GM18519 (cell line): ENCODE measurements at regions not wholly inside any gene's neighbourhood (a gene's known extent, or its start where the extent isn't known, plus 50 kb on each side); places are given as distances from the start of the nearest gene placed in this dataset.

Source experiments
- ATAC-seq: cut with Tn5 transposase; IDR thresholded peaks from one replicate; pipeline ENCODE4 v1.9.1; 2021; ENCODE audit warnings: mild to moderate bottlenecking, moderate library complexity; ENCODE audit not compliant: unreplicated experiment, low FRiP score

- ATAC-seq, result no peak
Measured at GRCh38 chr13:67650471-67650870, 420.3 kb upstream of the PCDH9 start.

GRCh38 chr13:67645874-67646467 is 415.8 kb upstream of the PCDH9 start:
- ATAC-seq, result no peak

- no peak for ATAC-seq
Measured at GRCh38 chr13:67643516-67644055, 413.4 kb upstream of the PCDH9 start.

- ATAC-seq, result no peak
Measured at GRCh38 chr13:67642657-67643056, 412.5 kb upstream of the PCDH9 start.

GRCh38 chr13:67635754-67636153 is 405.6 kb upstream of the PCDH9 start:
- no peak for ATAC-seq

GRCh38 chr13:67632590-67632989 is 402.5 kb upstream of the PCDH9 start:
- no peak for ATAC-seq

GRCh38 chr13:67630640-67631039 is 400.5 kb upstream of the PCDH9 start:
- ATAC-seq, result no peak

- ATAC-seq, result no peak
Measured at GRCh38 chr13:67623630-67624029, 393.5 kb upstream of the PCDH9 start.

- no peak for ATAC-seq
Measured at GRCh38 chr13:67620665-67621064, 390.5 kb upstream of the PCDH9 start.

- no peak for ATAC-seq
Measured at GRCh38 chr13:67619995-67620380, 389.9 kb upstream of the PCDH9 start.

- no peak for ATAC-seq
Measured at GRCh38 chr13:67619351-67619994, 389.3 kb upstream of the PCDH9 start.

GRCh38 chr13:67614579-67614978 is 384.4 kb upstream of the PCDH9 start:
- no peak for ATAC-seq

- ATAC-seq, result no peak
Measured at GRCh38 chr13:67614013-67614412, 383.9 kb upstream of the PCDH9 start.

GRCh38 chr13:67588607-67589006 is 358.5 kb upstream of the PCDH9 start:
- no peak for ATAC-seq

GRCh38 chr13:67577361-67577760 is 347.2 kb upstream of the PCDH9 start:
- no peak for ATAC-seq

GRCh38 chr13:67574320-67575233 is 344.4 kb upstream of the PCDH9 start:
- ATAC-seq, result no peak

GRCh38 chr13:67568205-67568604 is 338.1 kb upstream of the PCDH9 start:
- ATAC-seq, result no peak

GRCh38 chr13:67557642-67558241 is 327.6 kb upstream of the PCDH9 start:
- no peak for ATAC-seq

GRCh38 chr13:67557118-67557517 is 327.0 kb upstream of the PCDH9 start:
- ATAC-seq, result no peak

- ATAC-seq, result no peak
Measured at GRCh38 chr13:67554746-67555452, 324.8 kb upstream of the PCDH9 start.
